Epithelial cell of esophagus (primary cell): ENCODE measurements at regions not wholly inside any gene's neighbourhood (a gene's known extent, or its start where the extent isn't known, plus 50 kb on each side); places are given as distances from the start of the nearest gene placed in this dataset.

Source experiments
- DNase-seq: peaks from one replicate; pipeline ENCODE4 v3.0.0; 2010; ENCODE audit warnings: low read depth
- H3K4me3 ChIP-seq: 2 replicates; pipeline ENCODE4 v1.5.1; 2011; ENCODE audit warnings: mild to moderate bottlenecking, low read length, control low read depth
- CTCF ChIP-seq: IDR thresholded peaks from 2 replicates; pipeline ENCODE4 v1.5.1; 2011; ENCODE audit warnings: low read depth, mild to moderate bottlenecking, low read length, control low read depth, inconsistent platforms; ENCODE audit not compliant: insufficient read depth; ENCODE audit errors: missing control alignments

DNA sequence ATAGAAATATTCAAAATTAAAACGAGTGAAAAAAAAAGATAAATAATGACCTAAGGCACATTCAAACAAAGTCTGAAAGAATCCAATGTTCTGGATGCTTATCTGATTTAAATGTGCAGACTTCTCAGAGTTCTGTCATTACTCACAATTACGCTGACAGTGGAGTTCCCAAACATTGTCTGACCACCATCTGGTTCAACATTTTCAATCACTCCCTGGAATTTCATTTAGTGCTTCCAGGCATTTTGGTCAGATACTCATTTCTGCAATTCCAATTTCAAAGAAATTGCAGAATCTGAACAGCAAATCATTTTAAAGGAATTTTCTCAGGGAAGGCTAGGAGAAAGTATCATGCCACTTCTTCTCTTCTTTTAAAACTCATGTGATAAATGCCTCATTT, 398.2 kb upstream of the PDE3A start:
- no peak overlapping the region for H3K4me3 ChIP-seq
- no peak for TF ChIP-seq CTCF
- DNase-seq = no peak

DNA sequence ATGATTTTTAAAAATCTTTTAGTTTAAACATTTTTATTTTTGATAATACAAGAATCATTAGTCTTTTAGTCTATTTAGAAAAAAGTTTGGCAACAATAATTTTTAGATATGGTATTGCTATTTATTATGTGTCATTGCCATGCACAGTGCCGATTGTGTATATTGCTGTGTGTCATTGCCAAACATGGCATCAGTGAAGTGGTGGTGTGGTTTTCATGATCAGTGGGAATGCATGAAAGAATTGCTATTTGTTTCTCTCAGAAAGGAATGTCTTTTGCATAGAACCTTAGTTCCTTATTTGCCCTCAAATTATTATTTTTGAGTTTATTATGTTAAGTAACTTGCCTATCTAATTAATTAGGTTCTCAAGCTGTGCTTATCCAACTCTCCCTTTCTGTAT, 397.5 kb upstream of the PDE3A start:
- no peak for DNase-seq
- TF ChIP-seq CTCF = no peak
- no peak overlapping the region for H3K4me3 ChIP-seq

DNA sequence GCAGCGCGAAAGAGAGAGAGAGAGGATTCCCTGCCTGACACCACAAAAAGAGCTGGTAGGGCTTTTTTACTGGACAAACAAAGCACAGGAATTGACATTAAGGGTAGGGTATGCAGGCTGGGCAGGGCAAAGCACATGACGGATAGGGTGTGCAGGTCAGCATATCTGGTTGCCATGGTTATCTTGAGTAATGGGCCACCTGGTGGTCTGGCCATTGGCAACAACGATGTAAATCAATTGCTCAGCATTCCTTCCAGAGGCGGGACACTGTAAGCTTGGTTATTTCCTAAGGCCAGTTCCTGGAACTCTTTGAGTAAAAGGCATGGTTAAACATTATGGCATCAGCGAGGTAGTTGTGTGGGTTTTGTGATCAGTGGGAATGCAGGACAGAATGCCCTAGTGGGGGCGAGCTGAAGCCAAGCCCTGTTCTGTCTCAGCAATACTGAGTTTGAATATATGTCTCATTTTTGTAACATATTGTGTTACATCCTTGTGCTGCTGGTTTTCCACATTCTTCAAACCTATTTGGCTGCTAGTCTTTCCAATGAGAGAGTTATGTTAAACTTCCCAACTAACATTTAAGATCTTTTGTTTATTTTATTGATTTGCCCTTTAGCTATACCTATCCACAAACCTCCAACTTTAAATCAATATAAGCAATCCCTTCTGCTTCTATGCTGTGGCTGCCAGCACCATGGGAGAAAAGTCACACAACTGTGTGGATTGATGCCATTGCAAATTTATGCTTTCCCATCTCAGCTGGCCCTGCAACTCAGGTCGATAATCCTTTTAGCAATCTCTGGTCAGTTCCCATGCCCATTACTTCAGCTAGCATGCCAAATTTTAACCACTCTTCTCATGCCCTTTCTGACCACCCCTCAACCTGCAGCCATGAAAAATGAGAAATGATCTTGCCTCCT, 396.7 kb upstream of the PDE3A start:
- H3K4me3 ChIP-seq = no peak overlapping the region
- no peak for TF ChIP-seq CTCF
- no peak for DNase-seq

GRCh38 chr12:19972325-19973288, 395.7 kb upstream of the PDE3A start:
- no peak for DNase-seq
- no peak for TF ChIP-seq CTCF
- no peak overlapping the region for H3K4me3 ChIP-seq

DNA sequence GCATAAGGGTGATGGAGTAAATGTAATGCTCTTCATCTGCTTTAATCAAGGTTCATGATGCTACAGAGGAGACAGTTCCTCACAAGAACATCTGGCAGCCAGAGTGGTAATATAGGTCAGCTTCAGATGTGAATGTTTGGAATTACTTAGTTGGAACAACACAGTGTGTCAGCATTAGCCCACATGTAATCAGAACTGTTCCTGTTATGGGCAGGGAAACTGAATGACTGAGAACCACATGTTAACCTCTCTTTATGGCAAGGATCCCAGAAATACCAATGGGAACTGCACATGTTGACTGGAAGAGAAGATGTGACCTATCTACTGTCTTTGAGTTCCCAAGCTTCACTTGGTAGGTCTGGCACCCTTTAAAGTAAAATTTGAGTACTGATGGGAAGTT, 390.1 kb upstream of the PDE3A start:
- no peak overlapping the region for H3K4me3 ChIP-seq
- no peak for TF ChIP-seq CTCF
- DNase-seq = no peak

DNA sequence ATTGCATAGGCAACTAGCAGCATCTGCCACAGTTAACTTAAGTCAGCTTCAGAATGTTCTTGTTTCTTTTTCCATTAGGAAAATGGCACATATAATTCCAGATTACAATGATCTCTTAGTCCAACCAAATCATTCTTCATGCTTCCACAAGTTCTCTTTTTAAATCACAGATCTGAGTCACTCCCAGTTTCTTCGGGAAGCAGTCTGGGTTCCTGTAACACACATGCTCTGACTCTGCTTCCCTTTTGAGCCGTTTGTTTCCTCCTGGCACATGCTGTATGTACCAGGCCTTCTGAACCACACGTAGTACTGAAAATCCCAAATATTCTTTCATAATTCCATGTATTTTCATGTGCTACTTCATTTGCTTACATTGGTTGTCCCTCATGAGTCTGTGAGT, 388.8 kb upstream of the PDE3A start:
- no peak for DNase-seq
- H3K4me3 ChIP-seq = no peak overlapping the region
- no peak for TF ChIP-seq CTCF
